ENCODE measurements at regions not wholly inside any gene's neighbourhood (a gene's known extent, or its start where the extent isn't known, plus 50 kb on each side); places are given as distances from the start of the nearest gene placed in this dataset.

- H2BK5ac ChIP-seq (ENCODE audit: low read depth, low read length, poor library complexity, severe bottlenecking): no peak overlapping the region
- no peak overlapping the region for H2AK5ac ChIP-seq (ENCODE audit: low read length, severe bottlenecking)
- H3K4ac ChIP-seq (ENCODE audit: low read depth in 1 of 2, low read length in 2 of 2): no peak overlapping the region
- H3K18ac ChIP-seq (ENCODE audit: low read depth in 1 of 2, low read length in 2 of 2): no peak overlapping the region
- no peak overlapping the region for H3K4me2 ChIP-seq (ENCODE audit: low read length, poor library complexity, severe bottlenecking)
- peak overlapping the region; percentile 43 for H3K9ac ChIP-seq (ENCODE audit: low read length)
- H3K4me1 ChIP-seq (ENCODE audit: control insufficient read depth, insufficient read depth, low read depth, low read length): no peaks in the 10 kb centered on the region
- no peak overlapping the region for H2BK120ac ChIP-seq (ENCODE audit: low read depth, low read length)
- H2AFZ ChIP-seq (ENCODE audit: low read depth, low read length): no peak overlapping the region
- no peak overlapping the region for H4K8ac ChIP-seq (ENCODE audit: low read length)
- no peaks in the 10 kb centered on the region for H3K27me3 ChIP-seq (ENCODE audit: control insufficient read depth in 1 of 2, insufficient read depth in 1 of 2, low read length in 2 of 2)
- no peak overlapping the region for H3K14ac ChIP-seq (ENCODE audit: low read length in 2 of 2)
- DNase-seq: no peak
- H2BK15ac ChIP-seq (ENCODE audit: low read depth, poor library complexity, severe bottlenecking): no peak overlapping the region
- no peaks in the 10 kb centered on the region for H3K9me3 ChIP-seq (ENCODE audit: control insufficient read depth, low read length)
- H3K27ac ChIP-seq (ENCODE audit: low read length, poor library complexity, severe bottlenecking): no peak overlapping the region
- H3K4me3 ChIP-seq (ENCODE audit: insufficient read depth in 1 of 2, low read depth in 1 of 2, low read length in 2 of 2): peak overlapping the region in 1 of 2 experiments; percentile 68
- H3K23ac ChIP-seq (ENCODE audit: low read length in 2 of 2): no peak overlapping the region
- 87% methylated on average over 3 of the region's 3 CpGs for WGBS
- no peaks in the 10 kb centered on the region for H3K36me3 ChIP-seq (ENCODE audit: control insufficient read depth in 1 of 2, insufficient read depth in 2 of 2, low read depth in 1 of 2, low read length in 2 of 2)
- H2BK12ac ChIP-seq (ENCODE audit: low read length in 2 of 2): no peak overlapping the region
- H3K79me1 ChIP-seq (replicated peaks; ENCODE audit: low read length, poor library complexity, severe bottlenecking): no peaks in the 10 kb centered on the region
- H4K91ac ChIP-seq (ENCODE audit: low read length): no peak overlapping the region
Measured at GRCh38 chr9:13661014-13661413, 381.5 kb upstream of the MPDZ start.

- H4K91ac ChIP-seq (ENCODE audit: low read length): no peak overlapping the region
- no peak overlapping the region for H2BK12ac ChIP-seq (ENCODE audit: low read length in 2 of 2)
- no peak overlapping the region for H2AFZ ChIP-seq (ENCODE audit: low read depth, low read length)
- no peak overlapping the region for H2BK120ac ChIP-seq (ENCODE audit: low read depth, low read length)
- H2BK5ac ChIP-seq (ENCODE audit: low read depth, low read length, poor library complexity, severe bottlenecking): no peak overlapping the region
- H3K18ac ChIP-seq (ENCODE audit: low read depth in 1 of 2, low read length in 2 of 2): no peak overlapping the region
- H2BK15ac ChIP-seq (ENCODE audit: low read depth, poor library complexity, severe bottlenecking): no peak overlapping the region
- H3K79me1 ChIP-seq (replicated peaks; ENCODE audit: low read length, poor library complexity, severe bottlenecking): no peaks in the 10 kb centered on the region
- no peak overlapping the region for H3K14ac ChIP-seq (ENCODE audit: low read length in 2 of 2)
- H3K9me3 ChIP-seq (ENCODE audit: control insufficient read depth, low read length): peaks cover 13% of the 10 kb centered on the region
- DNase-seq: no peak
- no peak overlapping the region for H3K4ac ChIP-seq (ENCODE audit: low read depth in 1 of 2, low read length in 2 of 2)
- H3K36me3 ChIP-seq (ENCODE audit: control insufficient read depth in 1 of 2, insufficient read depth in 2 of 2, low read depth in 1 of 2, low read length in 2 of 2): no peaks in the 10 kb centered on the region
- whole genome bisulfite sequencing: 95% methylated on average over 5 of the region's 6 CpGs
- H4K8ac ChIP-seq (ENCODE audit: low read length): no peak overlapping the region
- no peak overlapping the region for H3K4me2 ChIP-seq (ENCODE audit: low read length, poor library complexity, severe bottlenecking)
- no peaks in the 10 kb centered on the region for H3K4me1 ChIP-seq (ENCODE audit: control insufficient read depth, insufficient read depth, low read depth, low read length)
- H3K23ac ChIP-seq (ENCODE audit: low read length in 2 of 2): no peak overlapping the region
- no peak overlapping the region for H2AK5ac ChIP-seq (ENCODE audit: low read length, severe bottlenecking)
- no peaks in the 10 kb centered on the region for H3K27me3 ChIP-seq (ENCODE audit: control insufficient read depth in 1 of 2, insufficient read depth in 1 of 2, low read length in 2 of 2)
- no peak overlapping the region for H3K27ac ChIP-seq (ENCODE audit: low read length, poor library complexity, severe bottlenecking)
- H3K4me3 ChIP-seq (ENCODE audit: insufficient read depth in 1 of 2, low read depth in 1 of 2, low read length in 2 of 2): no peak overlapping the region
- no peak overlapping the region for H3K9ac ChIP-seq (ENCODE audit: low read length)
Measured at GRCh38 chr9:13651969-13652663, 372.6 kb upstream of the MPDZ start.

- Histone ChIP-seq H2BK12ac (ENCODE audit: low read length in 2 of 2) (no peak overlapping the region), H4K91ac (ENCODE audit: low read length) (no peak overlapping the region), H3K4me1 (ENCODE audit: control insufficient read depth, insufficient read depth, low read depth, low read length) (no peaks in the 10 kb centered on the region), H3K4me2 (ENCODE audit: low read length, poor library complexity, severe bottlenecking) (no peak overlapping the region), H3K23ac (ENCODE audit: low read length in 2 of 2) (no peak overlapping the region), H2AFZ (ENCODE audit: low read depth, low read length) (no peak overlapping the region), H3K9me3 (ENCODE audit: control insufficient read depth, low read length) (peaks cover 13% of the 10 kb centered on the region), H3K9ac (ENCODE audit: low read length) (no peak overlapping the region), H2AK5ac (ENCODE audit: low read length, severe bottlenecking) (no peak overlapping the region), H3K27me3 (ENCODE audit: control insufficient read depth in 1 of 2, insufficient read depth in 1 of 2, low read length in 2 of 2) (no peaks in the 10 kb centered on the region), H2BK5ac (ENCODE audit: low read depth, low read length, poor library complexity, severe bottlenecking) (no peak overlapping the region), H3K36me3 (ENCODE audit: control insufficient read depth in 1 of 2, insufficient read depth in 2 of 2, low read depth in 1 of 2, low read length in 2 of 2) (no peaks in the 10 kb centered on the region), H3K18ac (ENCODE audit: low read depth in 1 of 2, low read length in 2 of 2) (no peak overlapping the region), H2BK120ac (ENCODE audit: low read depth, low read length) (no peak overlapping the region), H3K27ac (ENCODE audit: low read length, poor library complexity, severe bottlenecking) (no peak overlapping the region), H2BK15ac (ENCODE audit: low read depth, poor library complexity, severe bottlenecking) (no peak overlapping the region), H3K79me1 (replicated peaks; ENCODE audit: low read length, poor library complexity, severe bottlenecking) (no peaks in the 10 kb centered on the region), H3K14ac (ENCODE audit: low read length in 2 of 2) (no peak overlapping the region), H3K4me3 (ENCODE audit: insufficient read depth in 1 of 2, low read depth in 1 of 2, low read length in 2 of 2) (no peak overlapping the region), H4K8ac (ENCODE audit: low read length) (no peak overlapping the region), H3K4ac (ENCODE audit: low read depth in 1 of 2, low read length in 2 of 2) (no peak overlapping the region)
- no peak for DNase-seq
- 93% methylated on average over 7 of the region's 8 CpGs for WGBS
Measured at GRCh38 chr9:13651526-13651925, 372.0 kb upstream of the MPDZ start.

GRCh38 chr9:13648676-13649075 lies 369.2 kb upstream of the MPDZ start:
- Histone ChIP-seq H2BK5ac (ENCODE audit: low read depth, low read length, poor library complexity, severe bottlenecking) (no peak overlapping the region), H3K27ac (ENCODE audit: low read length, poor library complexity, severe bottlenecking) (no peak overlapping the region), H4K8ac (ENCODE audit: low read length) (no peak overlapping the region), H3K36me3 (ENCODE audit: control insufficient read depth in 1 of 2, insufficient read depth in 2 of 2, low read depth in 1 of 2, low read length in 2 of 2) (no peaks in the 10 kb centered on the region), H3K14ac (ENCODE audit: low read length in 2 of 2) (no peak overlapping the region), H2BK120ac (ENCODE audit: low read depth, low read length) (no peak overlapping the region), H2AFZ (ENCODE audit: low read depth, low read length) (no peak overlapping the region), H2BK12ac (ENCODE audit: low read length in 2 of 2) (no peak overlapping the region), H3K4me3 (ENCODE audit: insufficient read depth in 1 of 2, low read depth in 1 of 2, low read length in 2 of 2) (no peak overlapping the region), H2AK5ac (ENCODE audit: low read length, severe bottlenecking) (no peak overlapping the region), H2BK15ac (ENCODE audit: low read depth, poor library complexity, severe bottlenecking) (no peak overlapping the region), H3K4me2 (ENCODE audit: low read length, poor library complexity, severe bottlenecking) (no peak overlapping the region), H3K18ac (ENCODE audit: low read depth in 1 of 2, low read length in 2 of 2) (no peak overlapping the region), H4K91ac (ENCODE audit: low read length) (no peak overlapping the region), H3K79me1 (replicated peaks; ENCODE audit: low read length, poor library complexity, severe bottlenecking) (no peaks in the 10 kb centered on the region), H3K23ac (ENCODE audit: low read length in 2 of 2) (no peak overlapping the region), H3K9me3 (ENCODE audit: control insufficient read depth, low read length) (peaks cover 13% of the 10 kb centered on the region), H3K27me3 (ENCODE audit: control insufficient read depth in 1 of 2, insufficient read depth in 1 of 2, low read length in 2 of 2) (no peaks in the 10 kb centered on the region), H3K4me1 (ENCODE audit: control insufficient read depth, insufficient read depth, low read depth, low read length) (no peaks in the 10 kb centered on the region), H3K9ac (ENCODE audit: low read length) (no peak overlapping the region), H3K4ac (ENCODE audit: low read depth in 1 of 2, low read length in 2 of 2) (no peak overlapping the region)
- no peak for DNase-seq
- 79% methylated on average over 3 of the region's 3 CpGs for WGBS
